DOHH2 (cell line): ENCODE measurements at regions not wholly inside any gene's neighbourhood (a gene's known extent, or its start where the extent isn't known, plus 50 kb on each side); places are given as distances from the start of the nearest gene placed in this dataset.

ENCODE experiments used
- CTCF ChIP-seq: fragments of 200-600 bp; sonication (generic); IDR thresholded peaks from one replicate; pipeline ENCODE4 v1.5.1; 2014; ENCODE audit warnings: antibody characterized with exemption, mild to moderate bottlenecking, low read depth, low read length; ENCODE audit not compliant: poor library complexity, severe bottlenecking
- EZH2phosphoT487 ChIP-seq: fragments of 200-600 bp; sonication (generic); IDR thresholded peaks from 2 replicates; pipeline ENCODE4 v1.6.1; 2017; ENCODE audit warnings: borderline replicate concordance, mild to moderate bottlenecking, antibody characterized with exemption, low read length, moderate library complexity, mixed read lengths

GRCh38 chrX:80266979-80267378 is 153.3 kb upstream of the TENT5D start:
- TF ChIP-seq CTCF (no peak), EZH2phosphoT487 (no peak)
